ENCODE measurements at regions not wholly inside any gene's neighbourhood (a gene's known extent, or its start where the extent isn't known, plus 50 kb on each side); places are given as distances from the start of the nearest gene placed in this dataset.
"Not testable (repeated sequence)": the region's sequence is repeated elsewhere in the genome, so short reads cannot be mapped to it uniquely, and the experiment has no call there.

GRCh38 chr14:34139160-34140121, 188.6 kb upstream of the EGLN3 start:
- TF ChIP-seq TP53 (CRISPR knock-in tag; IDR thresholded peaks at IDR 0.05); POLR2A (IDR thresholded peaks at IDR 0.05; ENCODE audit: low read length); CTCF (IDR thresholded peaks at IDR 0.05); RNF2 (IDR thresholded peaks at IDR 0.05; ENCODE audit: borderline replicate concordance, low read depth); USF2 (IDR thresholded peaks at IDR 0.05); CBX8 (IDR thresholded peaks at IDR 0.05): not testable (repeated sequence)
- TF ChIP-seq, protein P1, sequence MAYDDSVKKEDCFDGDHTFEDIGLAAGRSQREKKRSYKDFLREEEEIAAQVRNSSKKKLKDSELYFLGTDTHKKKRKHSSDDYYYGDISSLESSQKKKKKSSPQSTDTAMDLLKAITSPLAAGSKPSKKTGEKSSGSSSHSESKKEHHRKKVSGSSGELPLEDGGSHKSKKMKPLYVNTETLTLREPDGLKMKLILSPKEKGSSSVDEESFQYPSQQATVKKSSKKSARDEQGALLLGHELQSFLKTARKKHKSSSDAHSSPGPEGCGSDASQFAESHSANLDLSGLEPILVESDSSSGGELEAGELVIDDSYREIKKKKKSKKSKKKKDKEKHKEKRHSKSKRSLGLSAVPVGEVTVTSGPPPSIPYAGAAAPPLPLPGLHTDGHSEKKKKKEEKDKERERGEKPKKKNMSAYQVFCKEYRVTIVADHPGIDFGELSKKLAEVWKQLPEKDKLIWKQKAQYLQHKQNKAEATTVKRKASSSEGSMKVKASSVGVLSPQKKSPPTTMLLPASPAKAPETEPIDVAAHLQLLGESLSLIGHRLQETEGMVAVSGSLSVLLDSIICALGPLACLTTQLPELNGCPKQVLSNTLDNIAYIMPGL (CRISPR knock-in tag; IDR thresholded peaks at IDR 0.05; ENCODE audit: borderline replicate concordance), result not testable (repeated sequence)
